Fibroblast of lung (primary cell): ENCODE measurements at regions not wholly inside any gene's neighbourhood (a gene's known extent, or its start where the extent isn't known, plus 50 kb on each side); places are given as distances from the start of the nearest gene placed in this dataset.

Experiments used
- DNase-seq, 2 donors: peaks; one replicate each; pipeline versions ENCODE4 v3.0.0 to v3.0.0-alpha.2; 2010; ENCODE audit warnings: low read depth in 2 of 2
- H2AFZ ChIP-seq: 2 replicates; pipeline ENCODE4 v1.5.1; 2012; ENCODE audit warnings: low read length, control low read depth, inconsistent platforms
- H3K27ac ChIP-seq: 2 replicates; pipeline ENCODE4 v1.5.1; 2011; ENCODE audit warnings: low read length, control low read depth; ENCODE audit not compliant: insufficient read depth
- H3K27me3 ChIP-seq: 2 replicates; pipeline ENCODE4 v1.5.1; 2011; ENCODE audit warnings: mild to moderate bottlenecking, low read length; ENCODE audit not compliant: control insufficient read depth, insufficient read depth
- H3K36me3 ChIP-seq: 2 replicates; pipeline ENCODE4 v1.5.1; 2011; ENCODE audit warnings: low read length; ENCODE audit not compliant: control insufficient read depth, insufficient read depth
- H3K4me1 ChIP-seq: 2 replicates; pipeline ENCODE4 v1.5.1; 2011; ENCODE audit warnings: low read length; ENCODE audit not compliant: control insufficient read depth, insufficient read depth; ENCODE audit errors: extremely low read depth
- H3K4me2 ChIP-seq: 2 replicates; pipeline ENCODE4 v1.5.1; 2011; ENCODE audit warnings: low read length, control low read depth; ENCODE audit not compliant: insufficient read depth; ENCODE audit errors: extremely low read depth
- H3K4me3 ChIP-seq, 4 experiments: fragments of 200-600 bp in 1 of 4; sonication (generic) in 1 of 4; replicated peaks in 1 of 4; 2 replicates each; pipeline ENCODE4 v1.5.1; 2011 to 2016; ENCODE audit warnings: low read length in 4 of 4, low read depth in 3 of 4, mild to moderate bottlenecking in 3 of 4, control low read depth in 2 of 4, inconsistent platforms in 1 of 4, mixed read lengths in 1 of 4; ENCODE audit not compliant: insufficient read depth in 1 of 4; ENCODE audit errors: control extremely low read depth in 1 of 4
- H3K79me2 ChIP-seq: 2 replicates; pipeline ENCODE4 v1.5.1; 2012; ENCODE audit warnings: mild to moderate bottlenecking, low read length, inconsistent platforms; ENCODE audit not compliant: control insufficient read depth, insufficient read depth
- H3K9ac ChIP-seq: 2 replicates; pipeline ENCODE4 v1.5.1; 2011; ENCODE audit warnings: mild to moderate bottlenecking, low read length, control low read depth; ENCODE audit not compliant: insufficient read depth
- H3K9me3 ChIP-seq: 2 replicates; pipeline ENCODE4 v1.5.1; 2012; ENCODE audit warnings: low read depth, low read length; ENCODE audit not compliant: control insufficient read depth, insufficient read depth
- H4K20me1 ChIP-seq: 2 replicates; pipeline ENCODE4 v1.5.1; 2011; ENCODE audit warnings: low read length; ENCODE audit not compliant: control insufficient read depth, insufficient read depth; ENCODE audit errors: extremely low read depth
- EZH2 ChIP-seq: IDR thresholded peaks from 2 replicates; pipeline ENCODE4 v1.5.1; 2012; ENCODE audit warnings: low read length, control low read depth, mild to moderate bottlenecking; ENCODE audit errors: missing control alignments
- TF ChIP-seq, protein P1 (sequence below), 2 donors: IDR thresholded peaks in 1 of 2; conservative IDR thresholded peaks in 1 of 2; 1 replicate in 1 of 2; 2 replicates in 1 of 2; pipeline ENCODE4 v1.5.1; 2011 to 2012; ENCODE audit warnings: low read length in 2 of 2, control low read depth in 1 of 2, inconsistent platforms in 1 of 2, low read depth in 1 of 2, mild to moderate bottlenecking in 1 of 2

- TF ChIP-seq EZH2: no peak
- TF ChIP-seq, protein P1, sequence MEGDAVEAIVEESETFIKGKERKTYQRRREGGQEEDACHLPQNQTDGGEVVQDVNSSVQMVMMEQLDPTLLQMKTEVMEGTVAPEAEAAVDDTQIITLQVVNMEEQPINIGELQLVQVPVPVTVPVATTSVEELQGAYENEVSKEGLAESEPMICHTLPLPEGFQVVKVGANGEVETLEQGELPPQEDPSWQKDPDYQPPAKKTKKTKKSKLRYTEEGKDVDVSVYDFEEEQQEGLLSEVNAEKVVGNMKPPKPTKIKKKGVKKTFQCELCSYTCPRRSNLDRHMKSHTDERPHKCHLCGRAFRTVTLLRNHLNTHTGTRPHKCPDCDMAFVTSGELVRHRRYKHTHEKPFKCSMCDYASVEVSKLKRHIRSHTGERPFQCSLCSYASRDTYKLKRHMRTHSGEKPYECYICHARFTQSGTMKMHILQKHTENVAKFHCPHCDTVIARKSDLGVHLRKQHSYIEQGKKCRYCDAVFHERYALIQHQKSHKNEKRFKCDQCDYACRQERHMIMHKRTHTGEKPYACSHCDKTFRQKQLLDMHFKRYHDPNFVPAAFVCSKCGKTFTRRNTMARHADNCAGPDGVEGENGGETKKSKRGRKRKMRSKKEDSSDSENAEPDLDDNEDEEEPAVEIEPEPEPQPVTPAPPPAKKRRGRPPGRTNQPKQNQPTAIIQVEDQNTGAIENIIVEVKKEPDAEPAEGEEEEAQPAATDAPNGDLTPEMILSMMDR (conservative IDR thresholded peaks at IDR 0.05 in 1 of 2, IDR thresholded peaks at IDR 0.05 in 1 of 2; ENCODE audit: low read depth in 1 of 2, low read length in 2 of 2): no peak
- H3K9ac ChIP-seq: no peak overlapping the region
- no peaks in the 10 kb centered on the region for H4K20me1 ChIP-seq
- no peaks in the 10 kb centered on the region for H3K9me3 ChIP-seq
- no peak for DNase-seq
- no peaks in the 10 kb centered on the region for H3K36me3 ChIP-seq
- H2AFZ ChIP-seq: no peak overlapping the region
- H3K27me3 ChIP-seq: no peaks in the 10 kb centered on the region
- H3K4me2 ChIP-seq: no peak overlapping the region
- no peaks in the 10 kb centered on the region for H3K79me2 ChIP-seq
- no peak overlapping the region for H3K27ac ChIP-seq
- H3K4me1 ChIP-seq: no peaks in the 10 kb centered on the region
- H3K4me3 ChIP-seq: no peak overlapping the region
Measured at GRCh38 chr2:139669675-139670074, 889.5 kb upstream of the NXPH2 start.

- no peaks in the 10 kb centered on the region for H3K36me3 ChIP-seq
- no peak overlapping the region for H3K4me2 ChIP-seq
- no peak for TF ChIP-seq EZH2
- TF ChIP-seq, protein P1 (conservative IDR thresholded peaks at IDR 0.05 in 1 of 2, IDR thresholded peaks at IDR 0.05 in 1 of 2; ENCODE audit: low read depth in 1 of 2, low read length in 2 of 2): no peak
Measured at GRCh38 chr2:139652385-139652784, 872.2 kb upstream of the NXPH2 start.

GRCh38 chr2:139645617-139646016 lies 865.4 kb upstream of the NXPH2 start:
- Histone ChIP-seq H3K4me1 (no peaks in the 10 kb centered on the region), H3K9ac (no peak overlapping the region), H3K4me2 (no peak overlapping the region), H3K79me2 (no peaks in the 10 kb centered on the region), H3K9me3 (no peaks in the 10 kb centered on the region), H4K20me1 (no peaks in the 10 kb centered on the region), H3K4me3 (no peak overlapping the region), H3K27ac (no peak overlapping the region), H2AFZ (no peak overlapping the region), H3K36me3 (no peaks in the 10 kb centered on the region), H3K27me3 (no peaks in the 10 kb centered on the region)
- DNase-seq: no peak
- TF ChIP-seq, protein P1 (conservative IDR thresholded peaks at IDR 0.05 in 1 of 2, IDR thresholded peaks at IDR 0.05 in 1 of 2; ENCODE audit: low read depth in 1 of 2, low read length in 2 of 2): no peak
- no peak for TF ChIP-seq EZH2

More at GRCh38 chr2:139652385-139652784, 872.2 kb upstream of the NXPH2 start:
- Histone ChIP-seq H4K20me1 (no peaks in the 10 kb centered on the region), H2AFZ (no peak overlapping the region), H3K27me3 (no peaks in the 10 kb centered on the region), H3K79me2 (no peaks in the 10 kb centered on the region), H3K4me1 (no peaks in the 10 kb centered on the region), H3K27ac (no peak overlapping the region), H3K9me3 (no peaks in the 10 kb centered on the region), H3K9ac (no peak overlapping the region), H3K4me3 (no peak overlapping the region)
- no peak for DNase-seq
